ENCODE measurements at regions not wholly inside any gene's neighbourhood (a gene's known extent, or its start where the extent isn't known, plus 50 kb on each side); places are given as distances from the start of the nearest gene placed in this dataset.

GRCh38 chr2:143873886-143874285 is 646.0 kb downstream of the ZEB2 start:
- intact Hi-C loops (cut with DNase I) = no loop called here
- no peak for TF ChIP-seq CTCF (IDR thresholded peaks at IDR 0.05)
- no peak overlapping the region for H3K9ac ChIP-seq (ENCODE audit: low read depth in 2 of 2, low read length in 2 of 2)
- DNase-seq = no peak
- H3K4me1 ChIP-seq = no peaks in the 10 kb centered on the region
- no peak overlapping the region for H3K4me3 ChIP-seq
- no peaks in the 10 kb centered on the region for H3K9me3 ChIP-seq
- H3K27me3 ChIP-seq = no peaks in the 10 kb centered on the region
- H3K36me3 ChIP-seq = no peaks in the 10 kb centered on the region
- H3K27ac ChIP-seq = no peak overlapping the region

- no peak overlapping the region for H3K9ac ChIP-seq (ENCODE audit: low read depth in 2 of 2, low read length in 2 of 2)
- H3K27me3 ChIP-seq = no peaks in the 10 kb centered on the region
- no peaks in the 10 kb centered on the region for H3K36me3 ChIP-seq
- no peaks in the 10 kb centered on the region for H3K9me3 ChIP-seq
- intact Hi-C loops (cut with DNase I) = no loop called here
- H3K27ac ChIP-seq = no peak overlapping the region
- no peaks in the 10 kb centered on the region for H3K4me1 ChIP-seq
- DNase-seq = no peak
- no peak for TF ChIP-seq CTCF (IDR thresholded peaks at IDR 0.05)
- H3K4me3 ChIP-seq = no peak overlapping the region
Measured at GRCh38 chr2:143870696-143871095, 649.2 kb downstream of the ZEB2 start.

GRCh38 chr2:143856978-143857377 is 662.9 kb downstream of the ZEB2 start:
- intact Hi-C loops (cut with DNase I) = no loop called here
- no peak for DNase-seq
- Histone ChIP-seq H3K27ac (no peak overlapping the region), H3K4me3 (no peak overlapping the region), H3K4me1 (no peaks in the 10 kb centered on the region), H3K9me3 (no peaks in the 10 kb centered on the region), H3K9ac (ENCODE audit: low read depth in 2 of 2, low read length in 2 of 2) (no peak overlapping the region), H3K27me3 (no peaks in the 10 kb centered on the region), H3K36me3 (no peaks in the 10 kb centered on the region)
- no peak for TF ChIP-seq CTCF (IDR thresholded peaks at IDR 0.05)

- H3K36me3 ChIP-seq = no peaks in the 10 kb centered on the region
- DNase-seq = no peak
- no peak for TF ChIP-seq CTCF (IDR thresholded peaks at IDR 0.05)
- intact Hi-C loops (cut with DNase I) = no loop called here
- no peak overlapping the region for H3K9ac ChIP-seq (ENCODE audit: low read depth in 2 of 2, low read length in 2 of 2)
- H3K27ac ChIP-seq = no peak overlapping the region
- H3K4me3 ChIP-seq = no peak overlapping the region
- H3K4me1 ChIP-seq = no peaks in the 10 kb centered on the region
- no peaks in the 10 kb centered on the region for H3K27me3 ChIP-seq
- H3K9me3 ChIP-seq = no peaks in the 10 kb centered on the region
Measured at GRCh38 chr2:143852759-143853158, 667.2 kb downstream of the ZEB2 start.

- no peaks in the 10 kb centered on the region for H3K27me3 ChIP-seq
- DNase-seq = no peak
- H3K4me3 ChIP-seq = no peak overlapping the region
- no peaks in the 10 kb centered on the region for H3K9me3 ChIP-seq
- H3K4me1 ChIP-seq = no peaks in the 10 kb centered on the region
- intact Hi-C loops (cut with DNase I) = no loop called here
- H3K9ac ChIP-seq (ENCODE audit: low read depth in 2 of 2, low read length in 2 of 2) = no peak overlapping the region
- H3K27ac ChIP-seq = no peak overlapping the region
- no peaks in the 10 kb centered on the region for H3K36me3 ChIP-seq
- TF ChIP-seq CTCF (IDR thresholded peaks at IDR 0.05) = no peak
Measured at GRCh38 chr2:143850084-143850483, 669.8 kb downstream of the ZEB2 start.

GRCh38 chr2:143847257-143847656 is 672.7 kb downstream of the ZEB2 start:
- no peak overlapping the region for H3K4me3 ChIP-seq
- H3K36me3 ChIP-seq = no peaks in the 10 kb centered on the region
- H3K4me1 ChIP-seq = no peaks in the 10 kb centered on the region
- TF ChIP-seq CTCF (IDR thresholded peaks at IDR 0.05) = no peak
- H3K9ac ChIP-seq (ENCODE audit: low read depth in 2 of 2, low read length in 2 of 2) = no peak overlapping the region
- H3K27ac ChIP-seq = no peak overlapping the region
- DNase-seq = no peak
- no peaks in the 10 kb centered on the region for H3K27me3 ChIP-seq
- no peaks in the 10 kb centered on the region for H3K9me3 ChIP-seq
- intact Hi-C loops (cut with DNase I) = no loop called here
